HL-60 (cell line): ENCODE measurements at regions not wholly inside any gene's neighbourhood (a gene's known extent, or its start where the extent isn't known, plus 50 kb on each side); places are given as distances from the start of the nearest gene placed in this dataset.

Experiments
- DNase-seq, 2 experiments: peaks; one replicate each; pipeline ENCODE4 v3.0.0-alpha.2; 2010 to 2020; ENCODE audit warnings: low read depth in 1 of 2, low spot score in 1 of 2
- H3K27ac ChIP-seq: fragments of 250-450 bp; sonication (Bioruptor Pico); replicated peaks from 2 replicates; pipeline ENCODE4 v1.5.1; 2020; ENCODE audit warnings: mild to moderate bottlenecking, moderate library complexity
- H3K27me3 ChIP-seq: fragments of 250-450 bp; sonication (Bioruptor Pico); 2 replicates; pipeline ENCODE4 v1.5.1; 2021; ENCODE audit warnings: mild to moderate bottlenecking, moderate library complexity; ENCODE audit not compliant: insufficient read depth, poor library complexity, severe bottlenecking
- H3K4me3 ChIP-seq: replicated peaks from 2 replicates; pipeline ENCODE4 v1.5.1; 2011; ENCODE audit warnings: mild to moderate bottlenecking, control low read depth, low read length; ENCODE audit not compliant: insufficient read depth
- GABPA ChIP-seq: IDR thresholded peaks from 2 replicates; pipeline ENCODE4 v1.6.1; 2012; ENCODE audit warnings: low read depth
- POLR2AphosphoS5 ChIP-seq: IDR thresholded peaks from 2 replicates; pipeline ENCODE4 v1.6.1; 2012; ENCODE audit warnings: low read depth
- SPI1 ChIP-seq: IDR thresholded peaks from 2 replicates; pipeline ENCODE4 v1.6.1; 2012; ENCODE audit warnings: low read depth, mild to moderate bottlenecking, borderline replicate concordance
- TF ChIP-seq, protein P1 (sequence below): IDR thresholded peaks from 2 replicates; pipeline ENCODE4 v1.6.1; 2012; ENCODE audit warnings: low read depth; ENCODE audit not compliant: insufficient replicate concordance
- TF ChIP-seq, protein P2 (sequence below): IDR thresholded peaks from one replicate; pipeline ENCODE4 v1.5.1; 2011; ENCODE audit warnings: low read length, control low read depth, inconsistent platforms; ENCODE audit not compliant: insufficient read depth

GRCh38 chr16:79728048-79728922, 127.7 kb upstream of the MAF start:
- no peak overlapping the region for H3K27ac ChIP-seq
- TF ChIP-seq POLR2AphosphoS5 (no peak), SPI1 (no peak), GABPA (no peak)
- TF ChIP-seq, protein P1, sequence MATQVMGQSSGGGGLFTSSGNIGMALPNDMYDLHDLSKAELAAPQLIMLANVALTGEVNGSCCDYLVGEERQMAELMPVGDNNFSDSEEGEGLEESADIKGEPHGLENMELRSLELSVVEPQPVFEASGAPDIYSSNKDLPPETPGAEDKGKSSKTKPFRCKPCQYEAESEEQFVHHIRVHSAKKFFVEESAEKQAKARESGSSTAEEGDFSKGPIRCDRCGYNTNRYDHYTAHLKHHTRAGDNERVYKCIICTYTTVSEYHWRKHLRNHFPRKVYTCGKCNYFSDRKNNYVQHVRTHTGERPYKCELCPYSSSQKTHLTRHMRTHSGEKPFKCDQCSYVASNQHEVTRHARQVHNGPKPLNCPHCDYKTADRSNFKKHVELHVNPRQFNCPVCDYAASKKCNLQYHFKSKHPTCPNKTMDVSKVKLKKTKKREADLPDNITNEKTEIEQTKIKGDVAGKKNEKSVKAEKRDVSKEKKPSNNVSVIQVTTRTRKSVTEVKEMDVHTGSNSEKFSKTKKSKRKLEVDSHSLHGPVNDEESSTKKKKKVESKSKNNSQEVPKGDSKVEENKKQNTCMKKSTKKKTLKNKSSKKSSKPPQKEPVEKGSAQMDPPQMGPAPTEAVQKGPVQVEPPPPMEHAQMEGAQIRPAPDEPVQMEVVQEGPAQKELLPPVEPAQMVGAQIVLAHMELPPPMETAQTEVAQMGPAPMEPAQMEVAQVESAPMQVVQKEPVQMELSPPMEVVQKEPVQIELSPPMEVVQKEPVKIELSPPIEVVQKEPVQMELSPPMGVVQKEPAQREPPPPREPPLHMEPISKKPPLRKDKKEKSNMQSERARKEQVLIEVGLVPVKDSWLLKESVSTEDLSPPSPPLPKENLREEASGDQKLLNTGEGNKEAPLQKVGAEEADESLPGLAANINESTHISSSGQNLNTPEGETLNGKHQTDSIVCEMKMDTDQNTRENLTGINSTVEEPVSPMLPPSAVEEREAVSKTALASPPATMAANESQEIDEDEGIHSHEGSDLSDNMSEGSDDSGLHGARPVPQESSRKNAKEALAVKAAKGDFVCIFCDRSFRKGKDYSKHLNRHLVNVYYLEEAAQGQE, result no peak
- TF ChIP-seq, protein P2, sequence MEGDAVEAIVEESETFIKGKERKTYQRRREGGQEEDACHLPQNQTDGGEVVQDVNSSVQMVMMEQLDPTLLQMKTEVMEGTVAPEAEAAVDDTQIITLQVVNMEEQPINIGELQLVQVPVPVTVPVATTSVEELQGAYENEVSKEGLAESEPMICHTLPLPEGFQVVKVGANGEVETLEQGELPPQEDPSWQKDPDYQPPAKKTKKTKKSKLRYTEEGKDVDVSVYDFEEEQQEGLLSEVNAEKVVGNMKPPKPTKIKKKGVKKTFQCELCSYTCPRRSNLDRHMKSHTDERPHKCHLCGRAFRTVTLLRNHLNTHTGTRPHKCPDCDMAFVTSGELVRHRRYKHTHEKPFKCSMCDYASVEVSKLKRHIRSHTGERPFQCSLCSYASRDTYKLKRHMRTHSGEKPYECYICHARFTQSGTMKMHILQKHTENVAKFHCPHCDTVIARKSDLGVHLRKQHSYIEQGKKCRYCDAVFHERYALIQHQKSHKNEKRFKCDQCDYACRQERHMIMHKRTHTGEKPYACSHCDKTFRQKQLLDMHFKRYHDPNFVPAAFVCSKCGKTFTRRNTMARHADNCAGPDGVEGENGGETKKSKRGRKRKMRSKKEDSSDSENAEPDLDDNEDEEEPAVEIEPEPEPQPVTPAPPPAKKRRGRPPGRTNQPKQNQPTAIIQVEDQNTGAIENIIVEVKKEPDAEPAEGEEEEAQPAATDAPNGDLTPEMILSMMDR, result no peak

DNA sequence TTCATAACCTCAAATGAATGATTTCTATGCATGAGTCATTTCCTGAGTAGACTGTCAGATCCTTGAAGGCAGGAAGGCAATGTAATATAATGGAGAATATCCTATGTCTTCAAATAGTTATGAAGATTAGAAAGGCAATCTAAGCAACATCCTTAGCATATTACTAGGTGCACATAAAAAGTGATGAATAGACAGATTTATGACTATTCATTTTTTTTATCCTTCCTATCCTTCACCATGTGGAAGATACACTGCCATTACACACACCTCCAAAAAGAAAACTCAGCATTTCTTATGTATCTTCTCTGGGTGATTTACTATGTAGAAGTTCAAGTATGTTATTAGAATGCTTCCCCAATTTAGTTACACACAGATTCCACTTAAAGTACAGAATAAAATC, 126.4 kb upstream of the MAF start:
- Histone ChIP-seq H3K4me3 (no peak overlapping the region), H3K27me3 (no peaks in the 10 kb centered on the region), H3K27ac (no peak overlapping the region)
- no peak for TF ChIP-seq POLR2AphosphoS5
- TF ChIP-seq, protein P1, result no peak
- TF ChIP-seq GABPA, result no peak
- no peak for TF ChIP-seq SPI1
- TF ChIP-seq, protein P2, result no peak
- no peak for DNase-seq

More at GRCh38 chr16:79728048-79728922, 127.7 kb upstream of the MAF start:
- DNase-seq, result no peak
- H3K27me3 ChIP-seq, result no peaks in the 10 kb centered on the region
- H3K4me3 ChIP-seq, result no peak overlapping the region

DNA sequence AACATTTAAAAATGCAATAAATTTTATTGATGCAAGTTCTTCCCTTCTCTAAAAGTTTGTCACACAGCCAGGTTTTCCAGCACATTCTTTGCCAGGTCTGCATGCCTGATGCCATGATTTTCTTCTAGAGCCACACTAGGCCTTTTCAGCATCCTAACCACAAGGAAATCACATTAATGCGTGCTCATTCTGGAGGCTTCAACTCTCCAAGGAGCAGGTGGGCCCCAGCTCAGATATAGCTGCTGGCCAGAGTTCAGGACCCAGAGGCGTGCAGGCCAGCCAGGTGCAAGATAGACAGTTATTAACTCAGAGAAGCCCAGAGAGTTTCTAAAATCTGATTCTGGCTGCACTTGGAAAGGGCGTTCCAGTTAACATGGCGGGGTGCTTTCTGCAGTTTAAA, 124.5 kb upstream of the MAF start:
- Histone ChIP-seq H3K4me3 (no peak overlapping the region), H3K27me3 (no peaks in the 10 kb centered on the region), H3K27ac (no peak overlapping the region)
- no peak for DNase-seq
- TF ChIP-seq, protein P2, result no peak
- no peak for TF ChIP-seq SPI1
